HUES64 (cell line): ENCODE measurements at regions not wholly inside any gene's neighbourhood (a gene's known extent, or its start where the extent isn't known, plus 50 kb on each side); places are given as distances from the start of the nearest gene placed in this dataset.
"Not testable (repeated sequence)": the region's sequence is repeated elsewhere in the genome, so short reads cannot be mapped to it uniquely, and the experiment has no call there.

Source experiments
- H3K27ac ChIP-seq: 2 replicates; pipeline ENCODE4 v1.7.0; 2013; ENCODE audit warnings: low read depth, low read length, inconsistent platforms
- H3K27me3 ChIP-seq: 2 replicates; pipeline ENCODE4 v1.6.1; 2013; ENCODE audit warnings: mild to moderate bottlenecking, low read length; ENCODE audit not compliant: insufficient read depth
- H3K36me3 ChIP-seq: 2 replicates; pipeline ENCODE4 v1.6.1; 2013; ENCODE audit warnings: mild to moderate bottlenecking, low read length; ENCODE audit not compliant: insufficient read depth
- H3K4me1 ChIP-seq: 2 replicates; pipeline ENCODE4 v1.6.1; 2013; ENCODE audit warnings: mild to moderate bottlenecking, low read length, moderate library complexity; ENCODE audit not compliant: insufficient read depth
- H3K4me3 ChIP-seq: 2 replicates; pipeline ENCODE4 v1.5.1; 2013; ENCODE audit warnings: mild to moderate bottlenecking, low read length, moderate library complexity
- H3K9ac ChIP-seq: 2 replicates; pipeline ENCODE4 v1.6.1; 2013; ENCODE audit warnings: mild to moderate bottlenecking, low read depth, low read length
- H3K9me3 ChIP-seq: 2 replicates; pipeline ENCODE4 v1.6.1; 2013; ENCODE audit warnings: low read depth, low read length; ENCODE audit not compliant: insufficient read depth
- WGBS: fragments of 150-250, 120-280 bp; methylation state at CpG from one replicate; pipeline ENCODE4 v1.1.7; 2013; ENCODE audit warnings: missing lambda C conversion rate; 5-methylcytosine and 5-hydroxymethylcytosine counted together

DNA sequence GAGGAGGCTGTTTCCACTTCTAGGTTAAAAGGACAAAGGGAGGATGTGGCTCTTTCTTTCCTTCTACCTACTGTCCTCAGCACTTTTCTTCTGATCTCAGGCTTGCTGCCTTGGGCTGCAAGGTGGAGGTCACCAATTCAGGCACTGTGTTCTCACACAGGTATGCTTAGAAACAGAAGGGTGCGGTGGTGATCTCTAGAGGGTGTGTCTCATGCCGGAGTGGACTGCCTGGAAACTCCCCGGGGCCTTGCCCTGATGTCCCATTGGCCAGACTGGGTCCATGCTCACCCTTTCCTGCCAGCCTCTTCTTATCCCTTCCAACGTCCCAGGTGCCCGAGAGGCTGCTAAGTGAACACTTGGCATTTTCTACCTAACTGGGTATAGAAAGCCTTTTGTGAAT lies 1197.6 kb downstream of the AACS start:
- Histone ChIP-seq H3K9ac (no peak overlapping the region), H3K4me3 (no peak overlapping the region), H3K4me1 (no peaks in the 10 kb centered on the region), H3K27ac (no peak overlapping the region), H3K9me3 (no peaks in the 10 kb centered on the region), H3K36me3 (no peaks in the 10 kb centered on the region), H3K27me3 (no peaks in the 10 kb centered on the region)
- WGBS: 92% methylated on average over 3 of the region's 5 CpGs

DNA sequence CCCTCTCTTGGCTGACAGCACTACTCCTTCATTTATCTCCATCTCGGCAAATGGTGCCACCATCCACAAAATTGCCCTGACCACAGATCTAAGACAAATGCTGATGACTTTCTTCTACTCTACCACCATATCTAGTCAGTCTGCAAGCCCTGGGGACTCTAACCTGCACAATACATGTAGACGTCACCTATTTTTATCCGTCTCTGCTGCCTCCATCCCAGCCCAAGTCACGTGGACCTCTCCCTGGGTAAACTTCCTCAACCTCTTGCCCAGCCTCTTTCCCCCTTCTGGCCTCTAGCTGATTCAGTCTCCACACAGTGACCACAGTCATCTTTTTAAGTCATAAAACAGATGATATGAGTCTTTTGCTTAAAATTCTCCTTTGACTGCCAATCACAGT lies 1203.0 kb downstream of the AACS start:
- no peaks in the 10 kb centered on the region for H3K9me3 ChIP-seq
- no peak overlapping the region for H3K9ac ChIP-seq
- no peaks in the 10 kb centered on the region for H3K4me1 ChIP-seq
- H3K27me3 ChIP-seq: no peaks in the 10 kb centered on the region
- H3K36me3 ChIP-seq: no peaks in the 10 kb centered on the region
- no peak overlapping the region for H3K27ac ChIP-seq
- H3K4me3 ChIP-seq: no peak overlapping the region
- WGBS: 98% methylated on average over 4 of the region's 4 CpGs

DNA sequence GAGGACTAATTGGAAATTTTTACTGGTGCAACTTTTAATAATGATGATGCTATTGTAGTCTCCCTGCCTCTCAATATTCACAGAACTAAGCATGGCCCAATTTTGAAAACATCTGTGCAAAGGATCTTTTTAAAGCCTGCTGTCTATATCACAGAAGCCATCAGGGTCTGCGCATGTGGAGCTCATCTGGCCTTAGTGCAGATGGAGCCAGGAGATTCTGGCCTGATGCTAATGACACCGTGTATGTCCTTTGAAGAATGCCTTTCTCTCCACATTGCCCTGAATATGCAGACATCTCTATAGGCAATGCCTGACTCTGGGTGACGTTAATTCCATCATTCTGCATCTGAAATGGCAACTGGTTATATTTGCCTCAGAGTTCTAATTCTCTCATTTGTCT lies 1205.9 kb downstream of the AACS start:
- Histone ChIP-seq H3K27me3 (no peaks in the 10 kb centered on the region), H3K4me1 (no peaks in the 10 kb centered on the region), H3K36me3 (no peaks in the 10 kb centered on the region), H3K9ac (no peak overlapping the region), H3K9me3 (no peaks in the 10 kb centered on the region), H3K4me3 (no peak overlapping the region), H3K27ac (no peak overlapping the region)
- WGBS: 89% methylated on average over 3 of the region's 3 CpGs

DNA sequence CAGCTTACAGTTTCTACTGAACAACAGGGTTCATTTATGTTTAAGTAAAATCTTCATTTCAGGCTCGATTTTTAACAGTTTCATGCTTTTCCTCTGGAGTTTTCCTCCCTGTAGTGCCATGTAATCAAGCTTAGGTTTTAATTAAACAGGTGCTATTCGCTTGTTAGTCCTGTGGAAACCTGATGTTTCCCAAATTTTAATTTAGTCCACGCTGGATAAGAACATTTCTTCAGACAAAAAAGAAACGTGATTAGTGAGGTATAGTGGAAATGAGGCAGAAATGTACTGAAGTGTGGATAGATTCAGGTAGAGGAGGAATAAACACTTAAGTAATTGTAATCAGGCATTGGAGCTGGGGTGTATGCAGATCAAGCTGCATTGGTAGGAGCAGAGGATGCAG lies 1217.5 kb downstream of the AACS start:
- Histone ChIP-seq H3K9me3 (no peaks in the 10 kb centered on the region), H3K4me1 (no peaks in the 10 kb centered on the region), H3K27me3 (no peaks in the 10 kb centered on the region), H3K4me3 (no peak overlapping the region), H3K27ac (no peak overlapping the region), H3K36me3 (no peaks in the 10 kb centered on the region), H3K9ac (no peak overlapping the region)
- 88% methylated on average over 4 of the region's 4 CpGs for WGBS

DNA sequence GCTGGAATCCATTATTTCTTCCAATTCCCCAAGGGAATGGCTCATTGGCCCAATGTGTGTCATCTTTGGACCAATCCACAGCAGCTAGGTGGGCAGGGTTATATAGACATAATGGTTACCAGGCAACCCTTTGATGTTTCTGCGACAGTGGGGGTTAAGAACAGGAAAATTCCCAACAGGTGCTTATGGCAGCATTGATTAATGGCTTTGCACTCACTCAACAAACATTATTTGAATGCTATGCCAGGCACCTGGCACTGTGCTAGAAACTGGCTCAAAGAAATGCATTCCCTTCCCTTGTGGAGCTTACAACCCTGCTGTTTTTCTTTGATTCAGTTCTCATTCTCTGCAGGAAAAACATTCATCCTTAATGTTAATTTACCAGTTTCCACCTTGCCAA lies 1221.0 kb downstream of the AACS start:
- no peaks in the 10 kb centered on the region for H3K36me3 ChIP-seq
- H3K27me3 ChIP-seq: no peaks in the 10 kb centered on the region
- WGBS: 100% methylated on average over 1 of the region's 1 CpG
- H3K9ac ChIP-seq: no peak overlapping the region
- H3K9me3 ChIP-seq: peaks cover 4% of the 10 kb centered on the region; the same call in 1 of the 2 replicates
- H3K4me1 ChIP-seq: no peaks in the 10 kb centered on the region
- no peak overlapping the region for H3K27ac ChIP-seq
- no peak overlapping the region for H3K4me3 ChIP-seq

DNA sequence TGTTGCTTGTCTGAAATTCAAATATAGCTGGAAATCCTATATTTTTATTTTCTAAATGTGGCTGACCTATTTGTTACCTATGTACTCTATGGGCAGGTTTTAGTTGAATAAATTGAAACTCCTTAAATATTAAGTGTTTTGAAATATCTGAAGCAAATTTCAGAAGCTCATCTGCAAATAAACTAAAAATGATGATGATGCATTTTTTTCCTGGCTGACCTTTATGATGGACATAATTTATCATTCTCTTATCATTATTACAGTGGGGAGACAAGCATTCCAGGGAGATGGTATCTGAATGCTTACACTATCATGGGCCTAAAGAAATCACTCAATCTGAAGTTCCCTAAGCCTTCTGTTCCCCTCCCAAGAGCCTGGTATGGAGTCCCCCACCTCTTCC lies 1225.2 kb downstream of the AACS start:
- Histone ChIP-seq H3K4me1 (no peaks in the 10 kb centered on the region), H3K27ac (no peak overlapping the region), H3K4me3 (no peak overlapping the region), H3K36me3 (no peaks in the 10 kb centered on the region), H3K9ac (no peak overlapping the region), H3K9me3 (peaks cover 13% of the 10 kb centered on the region), H3K27me3 (no peaks in the 10 kb centered on the region)

DNA sequence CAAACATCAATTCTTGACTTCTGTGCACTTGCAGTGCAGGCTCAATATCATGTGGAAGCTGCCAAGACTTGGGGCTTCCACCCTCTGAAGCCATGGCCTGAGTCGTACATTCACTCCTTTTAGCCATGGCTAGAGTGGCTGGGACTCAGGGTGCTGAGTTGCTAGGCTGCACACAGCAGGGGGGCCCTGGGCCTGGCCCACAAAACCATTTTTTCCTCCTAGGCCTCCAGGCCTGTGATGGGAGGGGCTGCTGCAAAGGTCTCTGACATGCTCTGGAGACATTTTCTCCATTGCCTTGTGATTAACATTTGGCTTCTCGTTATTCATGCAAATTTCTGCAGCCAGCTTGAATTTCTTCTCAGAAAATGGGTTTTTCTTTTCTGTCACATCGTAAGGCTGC lies 1226.8 kb downstream of the AACS start:
- not testable (repeated sequence) for H3K9ac ChIP-seq, H3K4me3 ChIP-seq, H3K36me3 ChIP-seq, H3K27me3 ChIP-seq, H3K27ac ChIP-seq, H3K4me1 ChIP-seq
- WGBS: 93% methylated on average over 3 of the region's 3 CpGs
- H3K9me3 ChIP-seq: peaks cover 13% of the 10 kb centered on the region

DNA sequence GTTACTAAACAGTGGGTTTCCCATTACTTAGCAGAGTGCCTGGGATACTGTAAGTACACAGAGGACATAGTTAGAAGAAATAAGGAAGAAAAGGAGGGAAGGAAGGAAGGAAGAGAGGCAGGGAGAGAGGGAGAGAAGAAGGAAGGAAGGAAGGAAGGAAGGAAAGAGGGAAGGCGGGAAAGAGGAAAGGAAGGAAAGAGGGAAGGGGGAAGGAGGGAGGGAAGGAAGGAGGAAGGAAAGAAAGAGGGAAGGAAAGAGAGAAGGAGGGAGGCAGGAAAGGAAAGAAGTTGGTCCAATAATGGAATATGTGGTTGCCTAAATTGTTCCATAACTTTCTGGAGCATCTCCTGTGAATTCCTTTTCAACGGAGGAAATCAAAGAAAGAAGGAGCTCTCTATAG lies 1230.4 kb downstream of the AACS start:
- Histone ChIP-seq H3K4me1 (no peaks in the 10 kb centered on the region), H3K4me3 (no peak overlapping the region), H3K9ac (no peak overlapping the region), H3K9me3 (peaks cover 13% of the 10 kb centered on the region), H3K27ac (no peak overlapping the region), H3K27me3 (no peaks in the 10 kb centered on the region), H3K36me3 (no peaks in the 10 kb centered on the region)
- WGBS: 99% methylated on average over 2 of the region's 2 CpGs

DNA sequence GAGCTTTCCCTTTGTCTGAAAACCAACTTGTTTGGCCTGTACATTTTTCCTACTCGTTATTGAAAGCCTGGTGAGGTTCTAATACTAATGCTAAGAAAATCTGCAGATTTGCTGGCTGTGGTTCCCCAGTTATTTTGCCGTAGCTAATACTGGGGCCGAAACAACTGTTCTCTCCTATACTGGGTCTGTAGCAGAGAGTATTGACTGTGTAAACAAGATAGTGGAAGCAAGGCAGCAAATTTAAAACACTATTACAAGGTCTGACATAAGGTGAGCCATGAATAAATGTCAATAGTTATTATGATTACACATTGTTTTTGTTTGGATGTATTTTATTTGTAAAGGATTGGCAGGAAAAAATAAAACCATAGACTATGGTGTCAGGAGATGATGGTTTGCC lies 1244.0 kb downstream of the AACS start:
- Histone ChIP-seq H3K36me3 (no peaks in the 10 kb centered on the region), H3K4me1 (no peaks in the 10 kb centered on the region), H3K4me3 (no peak overlapping the region), H3K9me3 (peaks cover 3% of the 10 kb centered on the region; the same call in 1 of the 2 replicates), H3K27ac (no peak overlapping the region), H3K27me3 (no peaks in the 10 kb centered on the region), H3K9ac (no peak overlapping the region)
- 95% methylated on average over 3 of the region's 3 CpGs for WGBS

DNA sequence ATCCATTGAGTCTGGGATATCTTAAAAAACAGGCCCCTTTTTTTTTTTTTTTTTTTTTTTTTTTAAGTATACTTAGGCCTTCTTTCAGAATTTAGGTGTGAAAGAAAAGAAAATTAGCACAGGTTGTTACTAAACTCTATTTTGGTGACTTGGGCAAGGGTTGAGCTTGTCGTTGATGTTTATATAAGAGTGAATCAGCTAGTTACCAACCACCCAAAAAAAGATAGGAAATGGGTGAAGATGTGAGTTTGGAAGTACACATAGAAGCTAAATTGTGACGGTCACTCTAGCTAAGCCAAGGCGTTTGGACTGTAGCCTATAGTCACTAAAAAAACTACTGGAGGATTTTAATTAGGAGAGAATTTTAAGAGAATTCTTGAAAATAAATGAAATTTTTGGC lies 1247.2 kb downstream of the AACS start:
- Histone ChIP-seq H3K36me3 (no peaks in the 10 kb centered on the region), H3K4me3 (no peak overlapping the region), H3K9ac (no peak overlapping the region), H3K27me3 (no peaks in the 10 kb centered on the region), H3K9me3 (no peaks in the 10 kb centered on the region), H3K27ac (no peak overlapping the region), H3K4me1 (no peaks in the 10 kb centered on the region)
- WGBS: 95% methylated on average over 3 of the region's 3 CpGs

DNA sequence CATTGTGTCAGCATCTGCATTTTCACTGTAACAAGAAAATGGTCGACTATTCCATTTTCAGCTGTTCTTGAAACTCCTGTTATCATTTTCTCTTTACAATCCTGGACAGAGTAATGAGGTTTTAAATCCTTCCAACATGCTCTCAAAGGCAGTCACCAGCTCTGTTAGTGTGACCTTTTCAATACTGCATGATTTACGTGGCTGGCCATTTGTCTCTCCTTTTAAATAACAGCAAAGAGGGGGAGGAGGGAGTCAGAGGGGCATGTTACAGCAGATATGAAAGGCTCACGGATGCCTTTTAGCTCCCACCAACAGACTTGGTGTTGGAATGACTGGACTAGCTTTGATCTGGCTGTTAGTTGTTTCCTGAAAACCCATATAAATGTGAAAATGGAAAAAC lies 1251.2 kb downstream of the AACS start:
- no peak overlapping the region for H3K9ac ChIP-seq
- 100% methylated on average over 3 of the region's 3 CpGs for WGBS
- no peaks in the 10 kb centered on the region for H3K36me3 ChIP-seq
- H3K9me3 ChIP-seq: no peaks in the 10 kb centered on the region
- no peak overlapping the region for H3K27ac ChIP-seq
- no peaks in the 10 kb centered on the region for H3K4me1 ChIP-seq
- H3K4me3 ChIP-seq: no peak overlapping the region
- H3K27me3 ChIP-seq: no peaks in the 10 kb centered on the region

DNA sequence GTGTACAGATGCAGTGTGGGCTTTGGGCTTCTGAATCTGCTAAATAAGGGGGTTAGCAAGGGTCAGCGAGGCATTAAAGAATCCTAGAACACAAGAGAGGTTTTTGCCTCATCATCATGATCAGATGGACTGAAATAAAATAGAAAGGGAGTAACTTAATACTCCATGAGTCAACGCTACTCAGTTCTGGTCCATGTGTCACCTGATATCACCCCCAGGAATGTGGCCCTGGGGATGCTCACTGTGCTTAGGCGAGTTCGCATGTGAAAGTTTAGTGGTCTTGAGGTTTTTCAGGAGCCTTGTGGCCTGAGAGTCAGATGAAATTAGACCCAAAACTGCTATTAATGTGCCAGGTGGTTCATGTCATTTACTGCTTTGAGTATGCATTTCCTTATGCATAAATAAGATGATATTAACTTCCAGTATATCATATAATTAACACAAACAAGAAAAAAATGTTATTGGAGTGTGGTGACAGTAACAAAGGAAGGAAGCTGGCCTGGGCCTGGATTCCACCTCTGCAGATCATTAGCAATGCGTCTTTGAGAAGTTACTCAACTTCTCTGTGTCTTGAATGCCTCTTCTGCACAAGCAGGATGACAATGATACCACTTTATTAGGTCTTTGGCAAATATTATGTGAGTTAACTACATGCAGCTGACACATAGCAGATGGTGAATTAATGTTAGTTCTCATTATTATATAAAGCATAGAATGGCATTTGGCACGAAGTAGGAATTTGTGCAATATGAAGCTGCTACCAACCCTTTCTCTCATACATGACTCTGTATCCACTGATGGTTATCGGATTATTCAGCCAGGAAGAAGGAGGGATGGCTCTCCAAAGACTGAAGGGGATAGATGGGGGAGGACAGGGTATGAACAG lies 1272.6 kb downstream of the AACS start:
- Histone ChIP-seq H3K9ac (no peak overlapping the region), H3K9me3 (no peaks in the 10 kb centered on the region), H3K36me3 (no peaks in the 10 kb centered on the region), H3K27me3 (no peaks in the 10 kb centered on the region), H3K4me1 (no peaks in the 10 kb centered on the region), H3K4me3 (no peak overlapping the region), H3K27ac (no peak overlapping the region)
- 92% methylated on average over 6 of the region's 7 CpGs for WGBS
